ENCODE measurements at regions not wholly inside any gene's neighbourhood (a gene's known extent, or its start where the extent isn't known, plus 50 kb on each side); places are given as distances from the start of the nearest gene placed in this dataset.

DNA sequence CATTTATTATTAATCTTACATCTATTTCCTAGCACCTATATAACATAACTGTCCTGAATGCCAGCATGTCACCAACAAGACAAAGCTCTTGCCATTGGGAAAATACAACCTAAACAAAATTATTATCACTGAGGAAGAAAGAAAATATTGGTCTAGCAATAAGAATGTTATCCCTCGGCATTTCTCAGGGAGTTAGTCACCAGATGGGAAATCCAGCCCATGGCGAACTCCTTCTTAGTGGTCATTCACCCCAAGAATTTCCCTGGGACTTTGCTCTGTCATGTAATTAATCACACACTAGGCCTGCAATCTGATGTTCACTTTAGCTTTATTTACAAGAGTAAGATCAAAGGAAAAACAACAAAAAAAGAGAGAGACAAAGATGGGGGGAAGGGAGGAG lies 56.1 kb upstream of the TAS2R1 start:
- TF ChIP-seq GATA2 (IDR thresholded peaks at IDR 0.05; ENCODE audit: low read depth, low read length) (no peak), GATA3 (IDR thresholded peaks at IDR 0.05; ENCODE audit: low read depth, low read length) (no peak)

Data from SH-SY5Y (cell line).